ENCODE measurements at regions not wholly inside any gene's neighbourhood (a gene's known extent, or its start where the extent isn't known, plus 50 kb on each side); places are given as distances from the start of the nearest gene placed in this dataset.

GRCh38 chr1:43062527-43063095 is 103.9 kb upstream of the SLC2A1 start:
- Histone ChIP-seq H3K9ac (ENCODE audit: insufficient read depth, low read length, poor library complexity, severe bottlenecking) (no peak overlapping the region), H3K4me2 (replicated peaks; ENCODE audit: extremely low read depth, low read length, poor library complexity, severe bottlenecking) (no peak overlapping the region), H4K20me1 (ENCODE audit: insufficient read depth, low read length) (no peaks in the 10 kb centered on the region), H3K27ac (ENCODE audit: low read depth in 1 of 2, low read length in 2 of 2) (no peak overlapping the region), H2AFZ (ENCODE audit: insufficient read depth, low read depth, low read length, poor library complexity, severe bottlenecking) (no peak overlapping the region), H3K27me3 (ENCODE audit: control insufficient read depth in 2 of 2, insufficient read depth in 2 of 2, low read length in 2 of 2) (peaks cover 0 to 6% of the 10 kb centered on the region in 2 donors), H3K79me2 (ENCODE audit: insufficient read depth, low read length) (no peaks in the 10 kb centered on the region), H3K4me3 (replicated peaks in 1 of 3; ENCODE audit: low read depth in 2 of 3, low read length in 3 of 3) (no peak overlapping the region), H3K4me1 (ENCODE audit: control insufficient read depth in 1 of 2, insufficient read depth in 2 of 2, low read length in 2 of 2) (peaks cover 5 to 7% of the 10 kb centered on the region in 2 donors), H3K36me3 (replicated peaks in 1 of 2; ENCODE audit: control insufficient read depth in 1 of 2, insufficient read depth in 2 of 2, low read length in 2 of 2) (no peaks in the 10 kb centered on the region), H3K9me3 (replicated peaks in 1 of 2; ENCODE audit: control insufficient read depth in 1 of 2, insufficient read depth in 1 of 2, low read length in 2 of 2) (no peaks in the 10 kb centered on the region)
- WGBS (ENCODE audit: insufficient coverage): 92% methylated on average over 11 of the region's 12 CpGs
- Mint-ChIP-seq H3K4me1 (peaks cover 18% of the 10 kb centered on the region), H3K36me3 (peaks cover 0 to 3% of the 10 kb centered on the region in 2 donors), H3K27me3 (ENCODE audit: low read depth in 3 of 3) (peaks cover 8 to 16% (median 11%) of the 10 kb centered on the region in 3 donors), H3K4me3 (no peak overlapping the region), H3K27ac (peak overlapping the region in 1 of 7 donors; percentile 19), H3K9me3 (peaks cover 0 to 3% (median 0%) of the 10 kb centered on the region in 7 donors)
- intact Hi-C loops (cut with micrococcal nuclease): no loop called here
- DNase-seq: no peak
- TF ChIP-seq, protein P1, sequence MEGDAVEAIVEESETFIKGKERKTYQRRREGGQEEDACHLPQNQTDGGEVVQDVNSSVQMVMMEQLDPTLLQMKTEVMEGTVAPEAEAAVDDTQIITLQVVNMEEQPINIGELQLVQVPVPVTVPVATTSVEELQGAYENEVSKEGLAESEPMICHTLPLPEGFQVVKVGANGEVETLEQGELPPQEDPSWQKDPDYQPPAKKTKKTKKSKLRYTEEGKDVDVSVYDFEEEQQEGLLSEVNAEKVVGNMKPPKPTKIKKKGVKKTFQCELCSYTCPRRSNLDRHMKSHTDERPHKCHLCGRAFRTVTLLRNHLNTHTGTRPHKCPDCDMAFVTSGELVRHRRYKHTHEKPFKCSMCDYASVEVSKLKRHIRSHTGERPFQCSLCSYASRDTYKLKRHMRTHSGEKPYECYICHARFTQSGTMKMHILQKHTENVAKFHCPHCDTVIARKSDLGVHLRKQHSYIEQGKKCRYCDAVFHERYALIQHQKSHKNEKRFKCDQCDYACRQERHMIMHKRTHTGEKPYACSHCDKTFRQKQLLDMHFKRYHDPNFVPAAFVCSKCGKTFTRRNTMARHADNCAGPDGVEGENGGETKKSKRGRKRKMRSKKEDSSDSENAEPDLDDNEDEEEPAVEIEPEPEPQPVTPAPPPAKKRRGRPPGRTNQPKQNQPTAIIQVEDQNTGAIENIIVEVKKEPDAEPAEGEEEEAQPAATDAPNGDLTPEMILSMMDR (IDR thresholded peaks at IDR 0.05): no peak

DNA sequence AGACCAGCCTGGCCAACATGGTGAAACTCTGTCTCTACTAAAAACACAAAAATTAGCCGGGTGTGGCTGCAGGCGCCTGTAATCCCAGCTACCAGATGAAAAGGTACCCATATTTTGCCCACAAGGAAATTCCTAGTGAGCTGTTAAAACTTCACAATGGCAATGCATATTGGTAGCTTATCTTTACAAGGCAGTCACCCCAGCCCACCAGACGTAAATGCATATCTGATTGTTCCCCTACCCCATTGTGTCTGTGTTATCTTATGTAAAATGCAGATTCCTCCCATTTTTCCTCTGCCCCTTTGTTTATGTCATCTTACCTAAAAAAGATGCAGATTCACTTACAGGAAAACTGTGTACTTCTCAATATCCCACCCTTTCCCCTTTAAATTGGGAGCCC is 103.1 kb upstream of the SLC2A1 start:
- H3K27ac Mint-ChIP-seq: no peak overlapping the region
- H3K27me3 ChIP-seq (ENCODE audit: control insufficient read depth in 2 of 2, insufficient read depth in 2 of 2, low read length in 2 of 2): no peaks in the 10 kb centered on the region
- H3K4me3 ChIP-seq (replicated peaks in 1 of 3; ENCODE audit: low read depth in 2 of 3, low read length in 3 of 3): no peak overlapping the region
- H3K36me3 ChIP-seq (replicated peaks in 1 of 2; ENCODE audit: control insufficient read depth in 1 of 2, insufficient read depth in 2 of 2, low read length in 2 of 2): no peaks in the 10 kb centered on the region
- no peaks in the 10 kb centered on the region for H3K79me2 ChIP-seq (ENCODE audit: insufficient read depth, low read length)
- H3K36me3 Mint-ChIP-seq: no peaks in the 10 kb centered on the region
- H3K27me3 Mint-ChIP-seq (ENCODE audit: low read depth in 3 of 3): peaks cover 0 to 9% (median 6%) of the 10 kb centered on the region in 3 donors
- no peak overlapping the region for H3K4me3 Mint-ChIP-seq
- H3K9me3 ChIP-seq (replicated peaks in 1 of 2; ENCODE audit: control insufficient read depth in 1 of 2, insufficient read depth in 1 of 2, low read length in 2 of 2): no peaks in the 10 kb centered on the region
- H3K4me1 ChIP-seq (ENCODE audit: control insufficient read depth in 1 of 2, insufficient read depth in 2 of 2, low read length in 2 of 2): peaks cover 5 to 7% of the 10 kb centered on the region in 2 donors
- no CpG with 5 or more reads among the region's 3 CpGs for WGBS (ENCODE audit: insufficient coverage)
- no peaks in the 10 kb centered on the region for H3K9me3 Mint-ChIP-seq
- no peak for DNase-seq
- H2AFZ ChIP-seq (ENCODE audit: insufficient read depth, low read depth, low read length, poor library complexity, severe bottlenecking): no peak overlapping the region
- H4K20me1 ChIP-seq (ENCODE audit: insufficient read depth, low read length): no peaks in the 10 kb centered on the region
- H3K9ac ChIP-seq (ENCODE audit: insufficient read depth, low read length, poor library complexity, severe bottlenecking): no peak overlapping the region
- TF ChIP-seq, protein P1 (IDR thresholded peaks at IDR 0.05): no peak
- no peak overlapping the region for H3K27ac ChIP-seq (ENCODE audit: low read depth in 1 of 2, low read length in 2 of 2)
- intact Hi-C loops (cut with micrococcal nuclease): no loop called here
- H3K4me1 Mint-ChIP-seq: peaks cover 16% of the 10 kb centered on the region
- no peak overlapping the region for H3K4me2 ChIP-seq (replicated peaks; ENCODE audit: extremely low read depth, low read length, poor library complexity, severe bottlenecking)

Measured in CD14-positive monocyte (primary cell).